ENCODE measurements at regions not wholly inside any gene's neighbourhood (a gene's known extent, or its start where the extent isn't known, plus 50 kb on each side); places are given as distances from the start of the nearest gene placed in this dataset.

DNA sequence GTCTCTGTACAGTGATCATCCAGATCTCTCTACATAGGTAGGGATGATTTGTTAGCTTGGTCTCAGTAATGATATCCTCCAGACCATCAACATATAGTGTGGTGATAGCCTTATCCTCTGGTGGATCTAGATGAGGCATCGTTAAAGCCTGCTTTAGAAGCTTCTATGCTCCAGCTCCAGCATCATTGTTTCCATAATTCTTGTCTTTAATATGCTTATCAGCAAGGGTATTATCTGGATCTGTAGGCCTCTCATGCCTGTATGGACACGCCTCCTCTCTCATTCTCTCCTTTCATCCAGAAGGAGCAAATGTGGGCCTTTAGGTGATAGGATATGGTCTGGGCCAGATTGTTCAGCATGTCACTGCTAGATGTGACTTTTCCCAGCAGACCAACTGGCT is 234.5 kb upstream of the CHST9 start:
- H3K36me3 ChIP-seq (ENCODE audit: control insufficient read depth in 2 of 2, extremely low read depth in 1 of 2, insufficient read depth in 2 of 2, low read length in 2 of 2) = no peaks in the 10 kb centered on the region
- BruUV-seq (replicated peaks) = no TSS peak
- dilution Hi-C loops (cut with MboI; ENCODE audit: extremely low pct_ligation_motif_present, low sequenced_read_pairs) = no loop called here

More for the DNA sequence above, 234.5 kb upstream of the CHST9 start:
- H3K4me3 ChIP-seq (replicated peaks in 1 of 3; ENCODE audit: insufficient read depth in 1 of 3, low read depth in 1 of 3, low read length in 3 of 3) = no peak overlapping the region
- H3K9me3 ChIP-seq (replicated peaks; ENCODE audit: control insufficient read depth, insufficient read depth, low read length) = no peaks in the 10 kb centered on the region
- intact Hi-C loops (cut with micrococcal nuclease) = no loop called here
- H3K9me1 ChIP-seq (replicated peaks; ENCODE audit: control insufficient read depth, extremely low read depth, insufficient read depth, low read length) = no peaks in the 10 kb centered on the region
- H3K4me1 ChIP-seq (ENCODE audit: control insufficient read depth, extremely low read depth, insufficient read depth, low read length) = no peaks in the 10 kb centered on the region
- no peak overlapping the region for H3K4me2 ChIP-seq (ENCODE audit: insufficient read depth, low read length)
- H3K79me2 ChIP-seq (ENCODE audit: control insufficient read depth, insufficient read depth, low read length) = no peaks in the 10 kb centered on the region
- no peak overlapping the region for H2AFZ ChIP-seq (ENCODE audit: low read depth, low read length)
- ChIA-PET CTCF (no interaction called here), POLR2A (no interaction called here)
- no peaks in the 10 kb centered on the region for H3K27me3 ChIP-seq (ENCODE audit: control insufficient read depth in 2 of 2, insufficient read depth in 2 of 2, low read length in 2 of 2)
- DNase-seq (ENCODE audit: low read depth, low spot score) = no peak
- no peaks in the 10 kb centered on the region for H4K20me1 ChIP-seq (replicated peaks; ENCODE audit: control insufficient read depth, extremely low read depth, insufficient read depth, low read length)
- no peak for FAIRE-seq
- H3K9ac ChIP-seq (replicated peaks; ENCODE audit: extremely low read depth, insufficient read depth, low read length) = no peak overlapping the region
- no peak overlapping the region for H3K27ac ChIP-seq (ENCODE audit: insufficient read depth, low read depth, low read length)
- no peak for TF ChIP-seq EZH2 (IDR thresholded peaks at IDR 0.05; ENCODE audit: borderline replicate concordance, low read depth, low read length, severe bottlenecking)
- TF ChIP-seq, protein P1, sequence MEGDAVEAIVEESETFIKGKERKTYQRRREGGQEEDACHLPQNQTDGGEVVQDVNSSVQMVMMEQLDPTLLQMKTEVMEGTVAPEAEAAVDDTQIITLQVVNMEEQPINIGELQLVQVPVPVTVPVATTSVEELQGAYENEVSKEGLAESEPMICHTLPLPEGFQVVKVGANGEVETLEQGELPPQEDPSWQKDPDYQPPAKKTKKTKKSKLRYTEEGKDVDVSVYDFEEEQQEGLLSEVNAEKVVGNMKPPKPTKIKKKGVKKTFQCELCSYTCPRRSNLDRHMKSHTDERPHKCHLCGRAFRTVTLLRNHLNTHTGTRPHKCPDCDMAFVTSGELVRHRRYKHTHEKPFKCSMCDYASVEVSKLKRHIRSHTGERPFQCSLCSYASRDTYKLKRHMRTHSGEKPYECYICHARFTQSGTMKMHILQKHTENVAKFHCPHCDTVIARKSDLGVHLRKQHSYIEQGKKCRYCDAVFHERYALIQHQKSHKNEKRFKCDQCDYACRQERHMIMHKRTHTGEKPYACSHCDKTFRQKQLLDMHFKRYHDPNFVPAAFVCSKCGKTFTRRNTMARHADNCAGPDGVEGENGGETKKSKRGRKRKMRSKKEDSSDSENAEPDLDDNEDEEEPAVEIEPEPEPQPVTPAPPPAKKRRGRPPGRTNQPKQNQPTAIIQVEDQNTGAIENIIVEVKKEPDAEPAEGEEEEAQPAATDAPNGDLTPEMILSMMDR (IDR thresholded peaks at IDR 0.05; ENCODE audit: extremely low read depth in 1 of 2, insufficient read depth in 1 of 2, low read depth in 1 of 2, low read length in 2 of 2) = no peak
- no peak for TF ChIP-seq JUN (IDR thresholded peaks at IDR 0.05; ENCODE audit: borderline replicate concordance, insufficient read depth, insufficient read length, low read depth)
- TF ChIP-seq GATA2 (IDR thresholded peaks at IDR 0.05; ENCODE audit: insufficient read depth, insufficient read length, low read depth, low read length) = no peak
- TF ChIP-seq FOS (IDR thresholded peaks at IDR 0.05; ENCODE audit: borderline replicate concordance, insufficient read depth, low read length) = no peak
- TF ChIP-seq POLR2AphosphoS5 (IDR thresholded peaks at IDR 0.05; ENCODE audit: insufficient read depth, low read depth, low read length) = no peak
- no peak for TF ChIP-seq POLR2A (IDR thresholded peaks at IDR 0.05; ENCODE audit: low read depth, low read length)
- no peak for TF ChIP-seq MYC (IDR thresholded peaks at IDR 0.05; ENCODE audit: low read depth, low read length)
- TF ChIP-seq, protein P2, sequence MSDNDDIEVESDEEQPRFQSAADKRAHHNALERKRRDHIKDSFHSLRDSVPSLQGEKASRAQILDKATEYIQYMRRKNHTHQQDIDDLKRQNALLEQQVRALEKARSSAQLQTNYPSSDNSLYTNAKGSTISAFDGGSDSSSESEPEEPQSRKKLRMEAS (IDR thresholded peaks at IDR 0.05; ENCODE audit: insufficient read depth, insufficient read length) = no peak
